ENCODE measurements at regions not wholly inside any gene's neighbourhood (a gene's known extent, or its start where the extent isn't known, plus 50 kb on each side); places are given as distances from the start of the nearest gene placed in this dataset.

DNA sequence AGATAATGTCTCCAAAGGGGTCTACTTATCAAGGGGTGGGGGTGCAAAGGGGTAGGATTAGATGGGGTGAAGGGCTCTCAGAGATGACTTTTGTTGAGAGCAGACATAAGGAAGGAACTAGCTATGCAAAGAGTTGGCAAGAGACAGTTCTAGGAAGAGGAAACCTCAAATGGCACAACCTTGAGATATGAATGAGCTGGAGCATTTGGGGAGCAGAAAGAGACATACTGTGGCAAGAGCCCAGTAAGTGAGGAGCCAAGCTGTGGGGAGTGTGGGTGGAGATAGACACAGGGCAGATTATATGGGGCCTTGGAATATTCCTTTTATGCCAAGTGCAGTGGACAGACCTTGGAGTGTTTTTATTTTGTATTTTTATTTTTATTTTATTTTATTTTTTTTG, 84.8 kb upstream of the BTG3 start:
- TF ChIP-seq POLR2A (IDR thresholded peaks at IDR 0.05; ENCODE audit: low read depth, low read length) (no peak), TAF1 (IDR thresholded peaks at IDR 0.05; ENCODE audit: borderline replicate concordance, low read depth, low read length) (no peak), POLR2AphosphoS5 (IDR thresholded peaks at IDR 0.05; ENCODE audit: low read depth, low read length) (no peak)

Data from GM12892 (cell line).